ENCODE measurements at regions not wholly inside any gene's neighbourhood (a gene's known extent, or its start where the extent isn't known, plus 50 kb on each side); places are given as distances from the start of the nearest gene placed in this dataset.

DNA sequence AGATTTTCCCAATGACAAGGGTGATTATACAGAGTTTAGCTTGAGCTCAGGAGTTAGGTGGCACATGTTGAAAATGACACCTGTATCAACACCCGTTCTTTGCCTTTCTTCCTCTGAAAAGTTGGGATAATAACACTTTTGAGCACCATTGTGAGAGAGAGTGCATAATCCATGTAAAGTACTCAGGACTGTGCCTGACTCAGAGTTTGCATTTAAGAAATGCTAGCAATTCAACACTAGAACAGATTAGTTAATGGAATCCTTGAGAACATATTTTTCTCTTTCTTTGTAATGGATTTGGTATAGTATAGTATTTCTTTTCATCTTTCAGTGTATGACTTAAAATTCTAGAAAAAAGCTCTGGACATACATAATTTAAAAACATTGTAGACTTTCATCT lies 449.2 kb downstream of the GJA1 start:
- TF ChIP-seq, protein P1, sequence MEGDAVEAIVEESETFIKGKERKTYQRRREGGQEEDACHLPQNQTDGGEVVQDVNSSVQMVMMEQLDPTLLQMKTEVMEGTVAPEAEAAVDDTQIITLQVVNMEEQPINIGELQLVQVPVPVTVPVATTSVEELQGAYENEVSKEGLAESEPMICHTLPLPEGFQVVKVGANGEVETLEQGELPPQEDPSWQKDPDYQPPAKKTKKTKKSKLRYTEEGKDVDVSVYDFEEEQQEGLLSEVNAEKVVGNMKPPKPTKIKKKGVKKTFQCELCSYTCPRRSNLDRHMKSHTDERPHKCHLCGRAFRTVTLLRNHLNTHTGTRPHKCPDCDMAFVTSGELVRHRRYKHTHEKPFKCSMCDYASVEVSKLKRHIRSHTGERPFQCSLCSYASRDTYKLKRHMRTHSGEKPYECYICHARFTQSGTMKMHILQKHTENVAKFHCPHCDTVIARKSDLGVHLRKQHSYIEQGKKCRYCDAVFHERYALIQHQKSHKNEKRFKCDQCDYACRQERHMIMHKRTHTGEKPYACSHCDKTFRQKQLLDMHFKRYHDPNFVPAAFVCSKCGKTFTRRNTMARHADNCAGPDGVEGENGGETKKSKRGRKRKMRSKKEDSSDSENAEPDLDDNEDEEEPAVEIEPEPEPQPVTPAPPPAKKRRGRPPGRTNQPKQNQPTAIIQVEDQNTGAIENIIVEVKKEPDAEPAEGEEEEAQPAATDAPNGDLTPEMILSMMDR (IDR thresholded peaks at IDR 0.05) = no peak
- no peak for TF ChIP-seq ZFX (IDR thresholded peaks at IDR 0.05; ENCODE audit: borderline replicate concordance)
